ENCODE measurements at regions not wholly inside any gene's neighbourhood (a gene's known extent, or its start where the extent isn't known, plus 50 kb on each side); places are given as distances from the start of the nearest gene placed in this dataset.
"Not testable (repeated sequence)": the region's sequence is repeated elsewhere in the genome, so short reads cannot be mapped to it uniquely, and the experiment has no call there.

- Histone ChIP-seq H3K4me1 (no peaks in the 10 kb centered on the region), H3K9me3 (no peaks in the 10 kb centered on the region), H3K36me3 (no peaks in the 10 kb centered on the region), H3K27me3 (no peaks in the 10 kb centered on the region), H3K4me3 (no peak overlapping the region), H3K27ac (no peak overlapping the region)
- intact Hi-C loops (cut with DNase I; ENCODE audit: low total_unique reads) (no loop called here), in situ Hi-C loops (cut with MboI; ENCODE audit: low sequenced_read_pairs in 4 of 4) (no loop called here)
- DNase-seq (no peak), ATAC-seq (no peak)
- TF ChIP-seq CTCF (IDR thresholded peaks at IDR 0.05 in 4 of 5, conservative IDR thresholded peaks at IDR 0.05 in 1 of 5) (no peak), POLR2A (IDR thresholded peaks at IDR 0.05) (no peak)
Observed at GRCh38 chr10:84634636-84635035, 306.2 kb downstream of the CCSER2 start.

DNA sequence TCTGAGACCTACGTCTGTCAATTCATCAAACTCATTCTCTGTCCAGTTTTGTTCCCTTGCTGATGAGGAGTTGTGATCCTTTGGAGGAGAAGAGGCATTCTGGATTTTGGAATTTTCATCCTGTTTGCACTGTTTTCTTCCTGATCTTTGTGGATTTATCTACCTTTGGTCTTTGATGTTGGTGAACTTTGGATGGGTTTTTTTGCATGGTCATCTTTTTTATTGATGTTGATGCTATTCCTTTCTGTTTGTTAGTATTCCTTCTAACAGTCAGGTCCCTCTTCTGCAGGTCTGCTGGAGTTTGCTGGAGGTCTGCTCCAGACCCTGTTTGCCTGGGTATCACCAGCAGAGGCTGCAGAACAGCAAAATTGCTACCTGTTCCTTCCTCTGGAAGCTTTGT, 322.2 kb downstream of the CCSER2 start:
- H3K4me1 ChIP-seq; H3K9me3 ChIP-seq; DNase-seq; H3K36me3 ChIP-seq; ATAC-seq; H3K27me3 ChIP-seq; intact Hi-C loops (cut with DNase I; ENCODE audit: low total_unique reads); in situ Hi-C loops (cut with MboI; ENCODE audit: low sequenced_read_pairs in 4 of 4); H3K27ac ChIP-seq; H3K4me3 ChIP-seq: not testable (repeated sequence)

DNA sequence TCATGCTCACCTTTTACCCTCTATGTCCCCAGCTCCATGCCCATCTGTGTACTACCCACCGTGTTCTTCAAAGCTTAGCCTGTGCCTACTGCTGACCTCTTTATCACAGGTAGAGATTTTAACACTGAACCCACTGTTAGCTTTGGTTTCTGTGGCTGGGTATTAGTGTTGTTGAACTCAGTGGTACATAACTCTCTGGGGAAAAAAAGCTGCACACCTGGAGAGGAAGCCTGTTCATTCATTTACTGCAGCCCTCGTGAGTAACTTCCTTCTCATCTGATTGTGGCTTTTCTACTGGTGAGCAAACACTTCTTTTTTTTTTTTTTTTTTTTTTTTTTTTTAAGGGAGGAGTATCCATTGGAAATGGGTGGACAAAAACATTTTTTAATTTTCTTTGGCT, 326.3 kb downstream of the CCSER2 start:
- Histone ChIP-seq H3K4me1 (no peaks in the 10 kb centered on the region), H3K27me3 (no peaks in the 10 kb centered on the region), H3K36me3 (no peaks in the 10 kb centered on the region), H3K9me3 (no peaks in the 10 kb centered on the region), H3K27ac (no peak overlapping the region), H3K4me3 (no peak overlapping the region)
- in situ Hi-C loops (cut with MboI; ENCODE audit: low sequenced_read_pairs in 4 of 4) (no loop called here), intact Hi-C loops (cut with DNase I; ENCODE audit: low total_unique reads) (no loop called here)
- ATAC-seq (no peak), DNase-seq (no peak)
- TF ChIP-seq CTCF (IDR thresholded peaks at IDR 0.05 in 4 of 5, conservative IDR thresholded peaks at IDR 0.05 in 1 of 5) (no peak), POLR2A (IDR thresholded peaks at IDR 0.05) (no peak)

- in situ Hi-C loops (cut with MboI; ENCODE audit: low sequenced_read_pairs in 4 of 4) = no loop called here
- Histone ChIP-seq H3K4me3 (no peak overlapping the region), H3K9me3 (no peaks in the 10 kb centered on the region), H3K27ac (no peak overlapping the region), H3K36me3 (no peaks in the 10 kb centered on the region), H3K4me1 (no peaks in the 10 kb centered on the region), H3K27me3 (no peaks in the 10 kb centered on the region)
- no peak for ATAC-seq
- DNase-seq = no peak
- intact Hi-C loops (cut with DNase I; ENCODE audit: low total_unique reads) = no loop called here
- TF ChIP-seq CTCF (IDR thresholded peaks at IDR 0.05 in 4 of 5, conservative IDR thresholded peaks at IDR 0.05 in 1 of 5) = no peak
- TF ChIP-seq POLR2A (IDR thresholded peaks at IDR 0.05) = no peak
Observed at GRCh38 chr10:84659027-84659426, 330.6 kb downstream of the CCSER2 start.

DNA sequence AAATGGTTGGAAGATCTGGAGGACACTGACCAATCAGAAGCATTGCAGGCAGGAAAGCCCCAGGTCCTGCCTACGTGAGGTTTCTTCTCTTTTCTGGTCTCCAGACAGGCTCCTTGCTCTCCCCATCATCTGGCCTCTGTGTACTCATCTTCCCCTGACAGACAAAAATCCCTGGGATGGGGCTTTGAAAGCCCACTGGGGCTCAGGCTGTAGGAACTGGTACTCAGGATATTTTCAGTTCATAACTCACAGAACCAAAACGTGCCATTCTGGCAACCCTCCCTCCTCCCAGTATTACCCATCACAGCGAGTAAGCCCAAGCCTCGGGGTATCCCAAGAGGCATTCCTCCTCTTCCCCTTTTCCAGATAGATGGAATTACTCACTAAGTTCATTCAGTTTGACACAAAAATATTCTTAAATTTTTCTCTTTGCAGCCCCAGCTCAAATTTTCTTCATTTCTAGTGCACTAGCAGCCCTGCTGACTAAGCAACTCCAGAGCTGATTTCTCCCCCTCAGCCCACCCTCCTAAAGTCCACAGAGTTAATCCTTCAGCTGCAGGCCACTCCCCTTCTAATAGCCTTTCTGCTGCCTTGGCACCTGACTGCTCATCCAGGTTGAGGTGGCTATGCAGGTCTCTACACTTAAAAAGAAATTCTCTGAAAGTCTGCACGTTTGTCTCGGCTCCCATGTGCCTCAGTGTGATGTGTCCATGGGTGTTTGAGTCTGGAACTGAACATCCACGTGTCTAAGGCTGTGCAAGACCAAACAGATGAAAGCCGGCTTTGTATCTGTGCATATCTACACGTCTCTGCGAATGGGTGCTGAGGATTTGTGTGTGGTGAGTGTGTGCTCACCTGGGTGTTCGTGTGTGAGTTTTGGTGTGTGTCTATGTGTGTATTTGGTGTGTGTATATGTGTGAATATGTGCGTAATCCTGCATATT, 331.4 kb downstream of the CCSER2 start:
- Histone ChIP-seq H3K27me3 (no peaks in the 10 kb centered on the region), H3K36me3 (no peaks in the 10 kb centered on the region), H3K4me1 (no peaks in the 10 kb centered on the region), H3K9me3 (no peaks in the 10 kb centered on the region), H3K4me3 (no peak overlapping the region), H3K27ac (no peak overlapping the region)
- TF ChIP-seq POLR2A (IDR thresholded peaks at IDR 0.05) (no peak), CTCF (IDR thresholded peaks at IDR 0.05 in 4 of 5, conservative IDR thresholded peaks at IDR 0.05 in 1 of 5) (no peak)
- ATAC-seq (no peak), DNase-seq (no peak)
- intact Hi-C loops (cut with DNase I; ENCODE audit: low total_unique reads) (no loop called here), in situ Hi-C loops (cut with MboI; ENCODE audit: low sequenced_read_pairs in 4 of 4) (no loop called here)
